Inferior parietal cortex (tissue), 1 donor: ENCODE measurements at regions not wholly inside any gene's neighbourhood (a gene's known extent, or its start where the extent isn't known, plus 50 kb on each side); places are given as distances from the start of the nearest gene placed in this dataset.

Experiments
- DNase-seq: peaks from one replicate; pipeline ENCODE4 v3.0.0-alpha.2; 2016; ENCODE audit errors: extremely low spot score

DNA sequence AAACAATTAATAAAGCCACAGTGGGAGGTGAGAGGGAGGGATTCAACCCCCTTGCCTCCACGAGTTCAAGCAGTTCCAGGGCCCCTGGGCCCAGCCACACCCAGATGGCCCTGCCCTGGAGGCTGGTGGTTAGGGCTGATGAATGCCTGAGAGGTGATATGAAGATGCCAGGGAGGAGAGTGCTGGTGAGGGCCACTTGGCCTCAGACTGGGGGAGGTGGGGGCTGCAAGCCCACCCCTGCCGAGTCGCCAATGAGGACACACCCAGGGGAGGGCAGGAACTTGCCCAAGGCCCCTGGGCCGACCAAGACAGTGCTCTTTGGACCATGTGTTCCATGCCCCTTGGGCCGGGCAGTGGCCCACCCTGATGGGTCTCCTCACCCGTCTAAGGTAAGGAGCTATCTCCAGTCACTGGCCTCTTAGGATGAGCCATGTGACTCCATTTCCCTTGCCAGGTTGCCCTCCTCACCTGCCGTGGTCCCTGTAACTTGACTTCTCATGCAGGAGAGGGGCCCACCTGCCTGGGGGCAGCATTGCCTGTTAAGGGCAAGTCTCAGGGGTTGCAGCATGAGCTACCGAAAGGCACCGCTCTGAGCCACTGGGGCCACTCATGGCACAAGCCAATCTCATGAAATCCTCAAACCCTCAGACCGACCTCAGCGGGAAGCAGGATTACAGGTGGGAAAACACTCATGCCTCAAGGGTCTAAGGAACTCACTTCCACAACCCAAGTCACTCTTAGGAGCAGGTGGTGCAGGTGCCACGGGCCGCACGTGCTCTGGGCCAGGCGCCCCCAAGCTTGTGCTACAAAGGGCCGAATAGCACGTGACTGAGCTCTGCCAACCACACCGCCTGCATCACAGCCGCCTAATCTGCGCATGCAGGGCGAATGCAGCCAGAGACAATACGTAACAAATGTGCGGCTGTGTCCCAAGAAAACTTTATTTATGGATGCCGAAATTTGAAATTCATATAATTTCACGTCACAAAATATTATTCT, 147.4 kb upstream of the MLN start:
- no peak for DNase-seq

DNA sequence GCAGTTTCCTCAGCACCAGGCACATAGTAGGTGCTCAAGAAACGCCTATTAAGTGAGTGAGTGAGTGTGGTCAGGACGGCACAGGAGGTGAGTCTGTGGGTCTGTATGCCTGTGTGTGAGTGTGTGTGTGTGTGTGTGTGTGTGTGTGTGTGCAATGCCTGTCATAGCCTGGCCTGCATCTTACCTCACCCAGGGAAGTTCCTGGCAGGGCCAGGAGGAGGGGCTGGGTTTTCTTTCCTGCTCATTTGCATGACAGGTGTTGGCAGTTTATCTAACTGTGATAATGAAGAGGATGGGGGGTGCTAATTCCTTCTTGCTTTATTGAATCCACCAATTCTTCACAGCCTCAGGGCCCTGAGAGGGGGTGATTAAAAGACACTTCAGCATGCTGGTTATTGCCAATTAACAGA, 146.7 kb upstream of the MLN start:
- no peak for DNase-seq

DNA sequence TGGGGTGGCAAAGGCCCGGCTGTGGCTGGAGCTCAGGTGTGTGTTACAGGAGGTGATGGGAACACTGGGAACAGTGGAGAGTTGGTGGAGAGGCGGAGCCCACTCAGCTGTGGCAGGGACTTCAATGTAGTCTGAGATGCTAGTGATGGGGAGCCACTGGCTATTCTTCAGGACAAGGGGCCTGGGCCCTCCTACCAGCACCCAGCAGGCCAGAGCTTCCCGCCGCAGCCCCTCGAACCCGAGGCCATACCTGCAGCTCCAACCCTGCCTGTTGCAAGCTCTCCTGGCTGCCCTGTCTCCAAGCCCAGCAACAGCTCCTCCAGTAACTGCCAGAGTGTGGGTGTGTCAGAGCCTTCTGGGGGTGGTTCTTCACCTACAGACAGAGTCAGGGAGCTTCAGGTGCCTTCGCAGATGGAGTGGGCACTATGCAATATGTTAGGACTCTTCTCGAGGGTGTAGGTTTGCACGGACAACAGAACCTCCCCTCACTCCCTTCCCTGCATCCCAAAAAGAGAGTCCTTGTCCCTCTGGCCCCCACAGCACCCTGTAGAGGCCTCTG, 146.2 kb upstream of the MLN start:
- no peak for DNase-seq

DNA sequence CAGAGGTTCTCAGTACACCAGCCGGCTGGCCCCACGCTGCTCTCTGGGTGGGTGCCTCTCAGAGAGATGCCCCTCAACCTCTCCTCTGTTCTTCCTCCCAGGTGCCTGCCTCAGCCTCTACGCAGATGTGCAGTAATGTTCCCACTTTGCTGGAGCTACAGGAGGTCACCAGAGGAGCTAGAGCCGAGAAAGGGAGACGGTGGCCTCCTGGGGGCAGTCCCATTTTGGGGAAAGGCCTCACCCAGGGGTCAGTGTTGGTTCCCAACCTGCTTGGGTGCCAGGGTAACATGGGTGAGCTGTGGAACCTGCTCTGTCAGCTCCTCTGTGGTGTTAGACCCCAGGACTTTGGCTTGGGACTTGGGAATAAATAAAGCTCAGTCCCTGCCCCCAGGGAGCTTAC, 145.3 kb upstream of the MLN start:
- DNase-seq: no peak

DNA sequence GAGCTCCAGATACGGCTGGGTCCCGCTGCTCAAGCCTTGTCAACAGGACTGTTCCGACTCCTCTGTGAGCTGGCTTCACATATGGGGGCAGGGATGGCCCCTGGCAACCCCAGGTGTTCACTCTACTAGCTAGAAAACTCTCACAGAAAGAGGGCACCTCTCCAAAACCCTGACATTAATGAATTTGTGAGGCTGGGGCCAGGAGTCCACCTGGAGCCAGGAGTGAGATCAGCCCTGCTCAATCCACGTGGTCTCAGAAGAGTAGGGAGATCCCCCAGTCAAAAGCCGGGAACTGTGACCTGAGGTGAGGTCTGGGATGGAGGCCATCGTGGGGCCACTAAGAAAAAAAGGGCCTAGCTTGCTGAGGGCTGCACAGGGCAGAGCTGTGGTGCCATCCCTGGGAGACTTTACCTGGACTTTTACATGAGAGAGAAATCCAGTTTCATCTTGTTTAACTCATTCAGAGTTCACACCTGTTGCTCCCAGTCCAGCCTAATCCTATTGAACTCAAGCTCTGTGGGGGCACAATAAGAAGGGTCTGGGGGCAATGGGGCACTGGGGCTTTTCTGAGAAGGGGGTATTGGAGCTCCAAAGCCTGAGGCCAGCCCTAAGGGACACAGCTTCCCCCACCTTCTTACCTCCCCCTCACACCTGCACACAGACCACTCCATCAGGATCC, 144.3 kb upstream of the MLN start:
- no peak for DNase-seq

DNA sequence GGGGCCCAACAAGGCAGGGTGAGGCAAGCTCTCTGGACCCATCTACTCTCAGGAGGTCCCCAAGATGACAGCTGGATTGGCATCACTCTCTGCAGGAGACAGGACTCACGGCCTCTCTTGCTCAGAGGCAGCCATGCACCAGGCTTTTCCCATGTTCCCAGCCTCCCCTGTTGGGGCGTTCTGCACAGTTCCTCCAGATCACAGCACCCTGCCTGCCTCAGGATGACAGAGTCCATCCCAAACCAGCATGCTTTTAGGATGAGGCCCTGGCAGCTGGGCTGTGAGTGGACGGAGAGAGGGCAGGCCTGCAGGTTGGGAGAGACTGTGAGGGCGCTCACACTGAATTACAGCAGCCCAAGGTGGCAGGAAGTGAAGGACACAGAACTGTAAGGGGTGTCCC, 143.2 kb upstream of the MLN start:
- DNase-seq: no peak

DNA sequence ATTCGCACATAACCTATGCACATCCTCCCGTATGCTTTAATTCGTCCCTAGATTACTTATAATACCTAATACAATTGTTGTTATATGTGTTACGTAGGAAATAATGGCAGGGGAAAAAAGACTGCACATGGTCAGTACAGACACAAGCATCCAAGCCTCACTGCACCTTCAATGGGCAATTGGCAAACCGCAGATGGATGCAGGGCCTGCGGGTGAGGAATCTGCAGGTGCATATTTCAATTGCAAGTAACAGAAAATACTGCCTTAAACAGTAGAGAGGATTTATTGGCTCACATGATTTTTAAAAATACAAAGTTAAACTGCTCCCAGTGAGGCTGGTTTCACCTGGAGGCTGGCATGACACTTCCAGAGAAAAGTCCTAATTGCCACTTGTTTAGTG, 142.1 kb upstream of the MLN start:
- DNase-seq: no peak

DNA sequence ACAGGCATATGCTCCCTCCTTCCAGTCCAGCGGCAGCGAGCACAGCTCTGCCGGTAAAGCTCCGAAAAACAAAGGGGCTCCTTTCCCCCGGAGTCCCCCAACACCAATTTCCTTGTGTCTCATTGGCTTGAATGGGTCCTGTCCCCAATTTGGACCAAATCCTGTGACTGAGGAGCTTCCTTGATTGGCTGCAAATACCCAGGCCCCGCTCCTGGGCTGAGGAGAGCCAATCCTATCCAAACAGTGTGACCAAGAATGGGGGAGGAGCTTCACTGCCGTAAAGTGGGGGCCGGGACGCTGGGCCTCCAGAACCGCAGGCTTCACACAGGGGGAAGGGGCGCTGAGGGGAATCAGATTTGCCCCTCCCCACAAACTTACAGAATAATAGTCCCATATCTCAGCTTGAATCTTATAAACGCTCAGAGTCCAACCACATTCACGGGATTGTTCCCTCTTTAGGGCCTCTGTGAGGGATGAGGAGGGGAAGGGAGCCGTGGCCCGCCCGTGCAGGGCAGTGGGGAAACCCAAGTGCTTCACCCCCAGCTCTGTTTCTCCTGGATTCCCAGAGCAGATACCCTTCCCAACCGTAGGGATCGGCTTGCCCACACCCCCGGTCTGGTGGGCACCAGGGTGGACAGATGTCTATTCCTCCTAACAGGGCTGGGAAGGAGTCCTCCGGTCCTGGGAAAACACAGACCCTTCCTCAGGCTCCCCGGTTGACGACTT, 141.0 kb upstream of the MLN start:
- DNase-seq: no peak

DNA sequence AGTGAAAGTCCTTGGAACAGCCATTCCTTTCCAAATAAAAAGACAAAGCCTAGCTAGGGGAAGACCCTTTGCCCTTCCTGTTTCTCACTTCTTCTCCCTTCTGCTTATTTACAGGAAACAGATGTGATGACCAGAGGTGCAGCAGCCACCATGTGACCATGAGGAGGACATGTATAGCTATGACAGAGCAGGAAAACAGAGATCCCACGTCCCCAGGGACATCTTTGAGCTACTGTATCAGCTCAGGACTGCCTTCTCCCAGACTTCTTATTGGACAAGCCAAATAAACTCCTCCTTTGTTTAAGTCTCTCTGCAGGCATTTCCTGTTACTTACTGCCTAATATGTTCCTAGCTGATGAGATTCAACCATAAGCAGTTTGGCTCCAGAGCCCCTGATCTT, 133.1 kb upstream of the MLN start:
- no peak for DNase-seq

DNA sequence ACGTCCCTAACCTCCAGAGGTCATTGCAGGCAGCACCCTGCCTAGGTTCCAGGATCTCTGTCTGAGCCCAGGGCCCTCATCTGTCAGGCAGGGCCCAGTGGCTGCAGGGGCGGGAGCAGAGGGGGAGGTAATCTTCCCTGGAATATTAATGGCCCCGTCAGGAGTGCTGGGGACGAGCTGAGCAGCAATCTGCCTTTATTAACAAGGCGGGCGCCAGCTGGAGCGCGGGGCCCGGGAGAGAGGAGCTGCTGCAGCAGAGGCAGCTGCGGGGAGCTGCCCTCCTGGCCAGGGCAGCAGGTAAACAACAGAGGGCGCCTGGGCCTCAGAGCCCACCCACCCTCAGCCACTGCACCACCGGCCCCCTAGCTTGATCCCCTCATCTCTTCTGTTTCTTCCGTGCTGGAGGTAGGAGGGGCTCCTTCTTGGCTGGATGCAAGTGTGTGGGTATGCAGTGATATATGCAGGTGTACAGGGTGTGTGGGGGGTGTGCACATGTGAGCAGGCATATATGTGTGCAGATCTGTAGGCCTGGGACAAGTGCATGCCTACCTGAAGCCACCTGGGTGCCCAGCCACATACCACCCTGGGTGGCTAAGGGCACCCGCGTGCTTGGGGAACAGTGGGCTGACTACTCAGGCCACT, 131.8 kb upstream of the MLN start:
- no peak for DNase-seq

DNA sequence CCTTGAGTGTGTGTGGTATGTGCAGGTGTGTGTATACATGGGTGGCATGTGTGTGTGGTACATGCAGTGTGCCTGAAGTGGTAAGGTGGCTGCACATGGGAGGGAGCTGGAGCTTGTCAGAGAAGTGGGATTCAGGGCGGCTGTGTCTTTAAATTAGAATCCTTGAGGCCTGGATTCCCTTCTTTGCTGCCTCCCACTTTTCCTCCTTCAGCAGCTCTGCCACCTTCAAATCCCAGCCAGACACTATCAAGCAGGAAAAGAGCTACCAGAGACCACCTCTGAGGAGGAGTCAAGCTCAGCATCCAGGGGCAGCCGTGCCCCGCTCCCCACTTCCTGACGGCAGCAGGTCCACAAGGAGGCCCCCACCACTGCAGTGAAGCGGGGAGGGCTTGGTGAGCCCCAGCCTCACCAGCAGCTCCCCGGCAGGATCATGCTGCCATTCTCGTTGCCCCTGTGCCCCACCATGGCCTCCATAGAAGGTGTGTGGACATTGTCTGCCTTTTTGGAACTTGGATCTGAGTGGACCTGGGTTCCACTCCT, 131.0 kb upstream of the MLN start:
- no peak for DNase-seq

DNA sequence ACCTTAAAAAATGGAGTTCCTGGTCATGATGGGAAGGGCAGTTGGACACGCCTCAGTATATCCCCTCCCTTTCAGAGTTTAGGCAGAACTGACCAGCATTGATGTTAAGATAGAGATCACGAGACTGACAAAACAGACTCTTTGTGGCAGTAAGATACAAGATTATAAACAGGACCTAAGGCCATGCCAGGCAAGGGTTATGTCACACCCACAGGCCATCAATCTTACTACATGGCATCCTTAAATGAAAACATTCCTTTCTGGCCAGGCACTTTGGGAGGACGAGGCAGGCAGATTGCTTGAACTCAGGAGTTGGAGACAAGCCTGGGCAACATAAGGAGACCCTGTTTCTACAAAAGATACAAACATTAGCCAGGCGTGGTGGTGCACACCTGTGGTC, 129.3 kb upstream of the MLN start:
- no peak for DNase-seq

DNA sequence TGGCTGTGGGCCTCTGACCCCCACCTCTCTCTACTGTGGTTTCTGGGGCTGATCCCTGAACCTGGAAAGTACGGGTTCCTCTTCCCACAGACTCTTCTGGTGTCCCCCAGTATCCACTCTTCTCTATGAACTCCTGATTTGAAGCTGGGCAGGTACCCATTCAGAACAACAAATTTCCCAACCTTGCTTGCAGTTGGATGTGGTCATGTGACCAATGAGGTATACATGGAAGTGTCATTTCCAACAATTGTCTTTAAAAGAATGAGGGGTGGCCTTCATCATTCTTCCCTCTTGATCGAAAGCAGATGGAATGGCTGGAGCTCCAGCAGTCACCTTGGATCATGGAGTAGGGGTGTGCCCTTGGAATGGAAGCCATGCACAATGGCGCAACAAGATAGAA, 128.0 kb upstream of the MLN start:
- no peak for DNase-seq

DNA sequence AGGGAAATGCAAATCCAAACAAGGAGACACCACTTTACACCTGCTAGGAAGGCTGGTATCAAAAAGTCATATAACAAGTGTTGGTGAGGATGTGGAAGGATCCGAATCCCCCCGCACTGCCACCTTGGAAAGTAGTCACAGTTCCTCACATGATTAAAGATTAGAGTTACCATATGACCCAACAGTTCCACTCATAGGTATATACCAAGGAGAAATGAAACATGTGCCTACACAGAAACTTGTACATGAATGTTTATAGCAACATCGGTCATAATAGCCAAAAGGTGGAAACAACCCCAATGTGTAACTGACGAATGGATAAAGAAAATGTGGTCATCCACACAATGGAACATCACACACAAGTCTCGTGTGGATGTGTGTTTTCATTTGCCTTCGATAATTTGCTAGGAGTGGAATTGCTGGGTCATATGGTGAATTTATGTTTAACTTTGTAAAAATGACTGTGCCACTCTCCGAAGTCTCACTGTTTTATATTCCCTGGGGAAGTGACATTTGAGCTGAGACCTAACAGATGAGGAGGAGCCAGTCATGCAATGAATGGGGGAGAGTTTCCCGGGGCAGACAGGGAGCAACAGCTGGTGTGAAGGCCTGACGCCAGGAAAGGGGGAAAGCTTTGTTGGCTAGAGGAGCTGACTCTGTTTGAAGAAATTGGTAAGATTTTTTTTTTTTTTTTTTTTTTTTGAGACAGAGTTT, 125.9 kb upstream of the MLN start:
- no peak for DNase-seq

DNA sequence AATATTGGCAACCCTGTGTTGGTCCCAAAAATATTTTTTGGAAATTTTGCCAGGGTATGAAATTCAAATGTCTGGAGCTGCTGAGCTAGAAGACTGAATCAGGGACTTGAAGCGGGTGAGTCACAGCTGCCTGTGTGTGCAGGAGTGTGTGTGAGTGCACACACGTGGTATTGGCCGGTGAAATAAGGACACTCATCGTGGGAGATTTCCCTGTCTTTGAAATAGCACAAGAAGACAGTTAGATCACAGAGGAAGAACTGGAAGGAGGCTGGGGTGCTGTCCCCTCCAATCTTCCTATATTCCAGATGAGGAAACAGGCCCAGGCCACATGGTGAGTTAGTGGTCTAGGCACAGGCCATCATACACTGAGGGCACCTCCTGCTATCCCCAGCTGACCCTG, 123.8 kb upstream of the MLN start:
- DNase-seq: peak; percentile 47

DNA sequence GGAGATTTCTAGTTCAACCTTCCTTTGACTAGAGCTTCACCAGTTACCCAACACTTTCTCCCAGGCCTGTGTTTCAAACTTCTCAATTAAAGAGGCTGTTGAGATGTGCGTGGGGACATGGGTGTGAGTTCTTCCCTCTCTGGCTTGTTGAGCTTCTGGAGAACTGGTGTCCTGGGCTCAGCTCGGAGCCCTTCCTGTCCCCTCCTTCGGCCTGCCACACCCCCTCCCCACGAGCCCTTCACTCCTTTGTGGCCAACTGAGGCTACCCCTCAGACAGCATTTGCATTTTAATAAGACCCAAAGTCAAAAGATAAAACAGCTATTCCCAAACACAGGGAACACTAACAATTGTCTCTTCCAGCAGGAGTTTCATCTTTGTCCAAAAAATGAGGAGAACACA, 123.3 kb upstream of the MLN start:
- no peak for DNase-seq

DNA sequence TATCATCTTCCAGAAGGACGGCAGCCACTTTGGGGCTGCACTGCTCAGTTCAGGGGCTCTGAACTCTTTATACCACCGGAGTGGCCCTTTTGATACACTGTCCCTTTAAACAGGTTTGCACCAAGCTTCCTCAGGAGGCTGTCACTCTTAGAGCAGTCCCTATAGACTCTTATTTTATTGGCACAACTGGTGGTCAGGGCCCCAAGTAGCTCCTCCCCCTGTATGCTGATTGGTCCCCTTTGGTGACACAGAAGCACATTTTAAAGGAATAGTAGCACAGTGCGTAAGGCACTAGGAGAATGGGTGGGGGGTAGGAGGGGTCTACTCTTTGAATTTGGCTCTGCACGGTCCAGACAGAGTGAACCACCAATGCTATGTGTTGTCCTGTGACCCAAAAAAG, 122.6 kb upstream of the MLN start:
- no peak for DNase-seq

DNA sequence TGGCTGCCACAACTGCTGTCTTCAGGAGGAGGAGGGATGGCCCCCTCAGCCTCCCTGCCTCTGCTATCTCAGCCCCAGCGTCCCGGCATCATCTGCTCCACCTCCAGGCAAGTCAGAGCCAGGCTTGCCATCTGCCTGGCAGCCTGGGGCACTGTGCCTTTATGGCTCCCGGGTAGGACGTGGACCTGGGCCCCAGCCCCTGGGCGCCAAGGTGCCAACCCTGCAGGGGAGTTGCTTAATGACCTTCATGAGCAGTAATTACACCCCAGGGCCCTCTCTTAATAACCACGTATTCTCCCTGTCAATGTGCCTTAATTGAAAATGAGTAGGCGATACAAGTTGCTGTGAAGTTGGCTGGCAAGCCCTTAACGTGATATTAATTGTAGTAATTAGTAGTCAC, 122.1 kb upstream of the MLN start:
- no peak for DNase-seq

DNA sequence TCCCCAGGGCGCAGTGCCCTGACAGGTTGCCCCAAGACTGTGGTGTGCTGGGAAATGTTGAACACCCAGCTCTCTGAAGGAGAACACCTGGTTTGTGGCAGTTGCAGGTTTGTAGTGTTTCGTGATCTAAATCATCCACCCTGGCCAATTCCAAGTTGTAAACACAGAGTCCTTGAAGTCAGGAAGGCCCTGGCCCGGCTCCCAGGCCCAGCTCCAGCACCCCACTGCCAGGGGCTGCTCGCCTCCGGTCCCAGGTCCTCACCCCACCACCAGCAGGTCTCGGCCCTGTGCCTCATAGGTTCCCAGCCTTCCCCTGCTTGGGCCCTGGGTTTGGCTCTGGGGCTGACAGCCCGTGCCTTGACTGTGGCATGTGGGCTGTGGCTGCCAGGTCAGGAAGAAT, 121.4 kb upstream of the MLN start:
- no peak for DNase-seq

DNA sequence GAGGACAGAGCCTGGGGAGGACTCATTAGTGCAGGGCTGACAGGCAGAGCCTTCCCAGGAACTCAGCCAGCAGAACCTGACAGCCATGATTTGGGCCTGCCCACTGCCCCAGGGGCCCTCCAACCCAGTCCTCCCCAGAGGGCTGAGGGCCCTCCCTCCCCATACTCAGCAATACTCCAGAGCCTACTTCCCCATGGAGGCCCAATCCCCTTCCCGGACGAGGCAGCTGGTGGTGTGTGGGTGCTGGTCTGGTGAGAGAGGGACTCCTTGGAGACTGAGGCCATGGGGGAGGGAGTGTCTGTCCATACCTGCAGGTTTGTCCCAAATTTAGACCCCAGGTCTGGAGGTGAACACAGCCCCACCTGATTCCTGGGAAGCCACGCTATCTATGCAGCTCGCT, 120.9 kb upstream of the MLN start:
- no peak for DNase-seq
